Fibroblast of lung (primary cell): ENCODE measurements at regions not wholly inside any gene's neighbourhood (a gene's known extent, or its start where the extent isn't known, plus 50 kb on each side); places are given as distances from the start of the nearest gene placed in this dataset.

Experiments used
- CTCF ChIP-seq, 2 donors: IDR thresholded peaks in 1 of 2; conservative IDR thresholded peaks in 1 of 2; 1 replicate in 1 of 2; 2 replicates in 1 of 2; pipeline ENCODE4 v1.5.1; 2011 to 2012; ENCODE audit warnings: low read length in 2 of 2, control low read depth in 1 of 2, inconsistent platforms in 1 of 2, low read depth in 1 of 2, mild to moderate bottlenecking in 1 of 2
- EZH2 ChIP-seq: IDR thresholded peaks from 2 replicates; pipeline ENCODE4 v1.5.1; 2012; ENCODE audit warnings: low read length, control low read depth, mild to moderate bottlenecking; ENCODE audit errors: missing control alignments

- TF ChIP-seq EZH2 (no peak), CTCF (conservative IDR thresholded peaks at IDR 0.05 in 1 of 2, IDR thresholded peaks at IDR 0.05 in 1 of 2; ENCODE audit: low read depth in 1 of 2, low read length in 2 of 2) (no peak)
Measured at GRCh38 chr2:185984670-185985069, 246.1 kb downstream of the FSIP2 start.
